NCI-H1092 treated with DMSO at 0.1 percent for 48 hours (cell line): ENCODE measurements at regions not wholly inside any gene's neighbourhood (a gene's known extent, or its start where the extent isn't known, plus 50 kb on each side); places are given as distances from the start of the nearest gene placed in this dataset.

ENCODE experiments used
- DNase-seq: peaks from one replicate; lab custom pipeline; 2025; lab: John Stamatoyannopoulos, UW

DNA sequence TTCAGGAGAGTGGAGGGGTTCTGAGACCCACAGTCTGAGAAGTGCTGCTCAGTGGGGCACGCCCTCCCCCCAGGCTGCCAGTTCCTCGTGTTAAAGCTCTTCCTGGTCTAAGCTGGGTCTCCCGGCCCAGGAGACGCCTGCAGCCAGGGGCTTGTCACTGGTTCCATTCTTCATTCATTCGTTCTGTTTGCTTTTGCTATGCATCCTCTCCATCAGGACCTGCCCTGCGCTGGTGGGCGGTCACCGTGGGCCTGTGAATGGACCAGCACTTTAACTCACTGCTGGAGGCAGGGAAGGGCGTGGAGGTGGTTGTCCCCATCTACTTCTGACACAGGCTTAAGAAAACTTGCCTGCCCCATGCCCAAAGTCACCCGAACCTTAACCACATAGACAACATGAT, 272.8 kb upstream of the HDAC4 start:
- no peak for DNase-seq

- DNase-seq, result no peak
Observed at GRCh38 chr2:239671916-239672849, 271.4 kb upstream of the HDAC4 start.

- no peak for DNase-seq
Observed at GRCh38 chr2:239671471-239671870, 270.7 kb upstream of the HDAC4 start.

DNA sequence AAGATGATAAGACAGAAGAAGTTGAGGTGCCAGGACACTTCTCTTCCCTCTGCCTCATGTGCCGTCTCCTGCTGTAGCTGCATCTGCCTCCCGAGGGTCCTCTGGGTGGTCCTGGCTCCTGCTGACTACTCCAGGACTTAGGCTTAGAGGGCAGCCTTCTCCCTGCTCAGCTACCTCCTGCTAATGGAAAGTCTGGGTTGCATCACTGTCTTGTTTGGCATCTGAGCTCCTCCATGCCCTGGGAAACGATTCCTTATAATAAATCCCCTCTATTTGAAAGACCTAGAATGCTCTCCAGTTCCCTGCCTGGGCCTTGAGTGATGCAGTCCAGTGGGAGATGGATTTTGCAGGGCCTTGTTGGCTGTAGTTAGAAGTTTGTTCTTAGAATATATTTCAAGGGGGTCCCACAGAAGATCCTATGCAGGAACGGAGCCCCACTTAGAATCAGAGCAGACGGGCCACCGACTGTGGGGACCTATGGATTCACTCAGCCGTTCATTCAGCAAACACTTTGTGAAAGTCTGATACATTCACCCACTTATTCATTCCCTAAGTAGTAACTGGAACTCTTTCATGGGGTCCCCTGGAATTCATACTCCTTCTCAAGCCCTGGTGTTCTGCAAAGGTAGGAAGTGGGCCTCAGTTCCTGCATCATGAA, 269.8 kb upstream of the HDAC4 start:
- no peak for DNase-seq

- DNase-seq, result no peak
Observed at GRCh38 chr2:239669899-239670460, 269.2 kb upstream of the HDAC4 start.

GRCh38 chr2:239669181-239669898, 268.5 kb upstream of the HDAC4 start:
- DNase-seq, result no peak

GRCh38 chr2:239668651-239669050, 267.8 kb upstream of the HDAC4 start:
- no peak for DNase-seq

DNA sequence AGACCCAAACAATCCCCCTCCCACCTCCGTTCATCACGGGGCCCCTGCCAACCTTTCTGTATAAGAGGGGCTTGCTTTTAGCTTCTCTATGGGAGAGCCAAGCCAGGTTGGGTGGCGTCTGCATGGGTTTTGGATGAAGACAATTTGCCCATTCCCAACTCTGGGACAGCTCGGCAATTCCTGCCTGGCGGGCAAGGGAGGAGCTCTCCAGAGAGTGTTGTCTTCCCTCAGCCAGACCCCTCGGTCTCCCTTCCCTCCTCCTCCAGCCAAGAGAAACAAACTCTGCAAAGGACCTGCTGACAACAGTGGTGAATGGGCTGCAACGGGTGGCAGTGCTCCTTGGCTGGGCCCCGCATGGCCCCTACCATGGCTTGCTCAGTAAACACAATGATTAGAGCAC, 267.2 kb upstream of the HDAC4 start:
- DNase-seq, result no peak

GRCh38 chr2:239667431-239667985, 266.7 kb upstream of the HDAC4 start:
- DNase-seq, result no peak

- no peak for DNase-seq
Observed at GRCh38 chr2:239666855-239667376, 266.1 kb upstream of the HDAC4 start.

GRCh38 chr2:239666053-239666854, 265.4 kb upstream of the HDAC4 start:
- DNase-seq, result no peak

GRCh38 chr2:239664216-239664810, 263.5 kb upstream of the HDAC4 start:
- no peak for DNase-seq

GRCh38 chr2:239663364-239663924, 262.6 kb upstream of the HDAC4 start:
- no peak for DNase-seq

DNA sequence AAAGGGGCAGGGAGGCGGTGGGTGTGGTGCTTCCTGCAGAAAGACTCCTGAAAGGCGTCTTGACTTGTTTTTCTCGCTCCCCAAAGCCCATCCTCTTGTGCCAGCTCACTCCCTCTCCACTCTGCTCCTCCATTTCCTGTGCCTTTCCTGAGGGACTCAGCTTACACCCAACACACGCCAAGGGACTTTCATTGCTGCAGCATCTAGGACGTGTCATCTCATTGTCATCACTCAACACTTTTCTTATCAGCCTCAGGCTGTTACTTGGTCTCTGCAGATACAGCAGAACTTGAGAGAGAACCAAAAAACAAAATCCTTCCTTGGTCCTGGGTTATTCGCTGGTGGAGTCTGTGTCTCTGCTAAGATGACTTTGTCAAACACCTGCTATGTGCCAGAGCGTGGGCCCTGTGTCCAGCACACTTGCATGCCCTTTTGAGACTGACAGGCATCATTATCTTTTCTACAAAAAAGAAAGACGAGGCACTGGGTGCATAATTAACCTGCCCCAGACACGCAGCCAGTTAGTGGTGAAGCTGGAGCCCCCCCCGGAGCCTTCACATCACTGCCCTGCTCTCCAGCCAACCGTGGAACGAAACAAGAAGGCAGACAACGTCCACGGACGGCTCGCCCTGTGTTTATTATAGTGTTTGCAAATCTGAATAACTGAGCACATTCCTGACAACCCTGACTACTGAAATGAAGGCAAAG, 261.7 kb upstream of the HDAC4 start:
- no peak for DNase-seq

DNA sequence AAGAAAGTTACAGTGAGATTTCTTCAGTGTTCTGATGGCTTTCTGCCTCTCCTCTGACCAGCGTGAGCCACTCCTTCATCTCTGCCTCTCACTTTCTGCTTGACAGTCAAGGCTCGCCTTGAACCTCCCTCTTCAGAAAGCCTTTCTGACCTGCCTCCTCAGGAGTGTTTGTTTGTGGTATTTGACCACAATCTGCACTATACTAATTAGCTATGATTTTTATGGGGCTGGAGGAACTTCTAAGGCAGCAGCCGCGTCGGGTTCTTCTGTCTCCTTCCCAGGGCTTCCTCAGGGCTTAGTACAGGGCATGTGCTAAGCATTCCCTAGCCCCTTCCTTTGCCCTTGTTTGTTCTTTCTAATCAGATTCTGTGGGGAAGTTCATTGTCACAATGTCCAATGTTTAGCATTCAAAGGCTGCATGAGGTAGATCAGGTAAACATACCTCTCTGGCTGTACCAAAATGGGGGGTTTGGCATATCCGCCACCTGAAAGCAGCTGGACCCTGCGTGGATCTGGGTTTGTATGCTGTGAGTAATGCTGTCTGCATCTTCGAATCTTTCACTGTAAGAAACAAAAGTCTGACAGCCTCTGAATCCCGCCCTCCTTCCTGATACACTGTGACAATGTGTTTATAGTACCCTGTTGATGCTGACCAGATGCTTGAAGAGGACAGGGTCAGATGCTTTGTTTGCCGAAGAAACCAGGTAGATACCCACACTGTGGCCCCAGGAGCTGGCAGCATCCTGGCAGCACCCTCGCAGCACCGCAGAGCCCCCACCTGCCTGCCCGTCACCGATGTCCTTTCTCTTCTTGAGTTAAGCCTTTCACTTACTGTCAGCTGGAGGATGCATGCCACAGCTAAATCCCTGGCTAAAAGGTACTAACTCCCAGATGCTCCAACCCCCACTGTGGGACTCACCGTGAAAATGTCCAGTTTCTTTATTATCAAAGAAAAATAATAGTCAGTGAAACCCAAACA, 260.8 kb upstream of the HDAC4 start:
- no peak for DNase-seq

- DNase-seq, result no peak
Observed at GRCh38 chr2:239660390-239661230, 259.8 kb upstream of the HDAC4 start.

DNA sequence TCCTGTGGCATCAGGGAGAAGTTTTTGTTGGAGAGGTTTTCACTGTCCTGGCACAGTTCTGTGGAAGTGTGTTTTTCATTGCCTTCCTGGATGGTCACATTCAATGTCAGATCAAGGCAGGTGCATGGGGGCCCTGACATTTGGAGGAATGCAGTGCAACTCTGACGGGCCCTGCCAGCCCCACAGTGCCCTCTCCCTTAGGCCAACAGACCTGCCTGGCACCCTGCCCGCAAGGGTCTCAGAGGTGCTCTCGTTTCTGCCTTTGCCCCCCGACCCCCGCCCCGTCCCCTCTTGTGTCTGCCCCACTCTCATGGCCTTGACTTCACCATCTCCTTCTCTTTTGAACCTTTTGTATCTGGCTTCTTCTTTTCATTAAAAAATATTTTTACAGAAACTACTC, 257.2 kb upstream of the HDAC4 start:
- no peak for DNase-seq
